Activated T-cell treated with anti-CD3 and anti-CD28 coated beads for 1 hour (primary cell): ENCODE measurements at regions not wholly inside any gene's neighbourhood (a gene's known extent, or its start where the extent isn't known, plus 50 kb on each side); places are given as distances from the start of the nearest gene placed in this dataset.

Source experiments
- DNase-seq: peaks from one replicate; pipeline ENCODE4 v3.0.0-alpha.2; 2020; ENCODE audit warnings: low read depth

- DNase-seq = no peak
Measured at GRCh38 chr5:68431186-68431585, 215.6 kb downstream of the PIK3R1 start.

- no peak for DNase-seq
Measured at GRCh38 chr5:68431601-68432337, 216.2 kb downstream of the PIK3R1 start.

GRCh38 chr5:68432682-68433081 is 217.1 kb downstream of the PIK3R1 start:
- DNase-seq = no peak

- no peak for DNase-seq
Measured at GRCh38 chr5:68433526-68433922, 218.0 kb downstream of the PIK3R1 start.

GRCh38 chr5:68433923-68434879 is 218.6 kb downstream of the PIK3R1 start:
- peak; percentile 74 for DNase-seq

GRCh38 chr5:68435611-68436010 is 220.1 kb downstream of the PIK3R1 start:
- no peak for DNase-seq

GRCh38 chr5:68436686-68437520 is 221.3 kb downstream of the PIK3R1 start:
- no peak for DNase-seq

GRCh38 chr5:68438876-68439275 is 223.3 kb downstream of the PIK3R1 start:
- no peak for DNase-seq

- no peak for DNase-seq
Measured at GRCh38 chr5:68440245-68440644, 224.7 kb downstream of the PIK3R1 start.

- DNase-seq = no peak
Measured at GRCh38 chr5:68440651-68441050, 225.1 kb downstream of the PIK3R1 start.

GRCh38 chr5:68441309-68442073 is 225.9 kb downstream of the PIK3R1 start:
- DNase-seq = no peak

GRCh38 chr5:68443091-68443490 is 227.5 kb downstream of the PIK3R1 start:
- DNase-seq = no peak

GRCh38 chr5:68444048-68444447 is 228.5 kb downstream of the PIK3R1 start:
- no peak for DNase-seq

- no peak for DNase-seq
Measured at GRCh38 chr5:68444833-68445232, 229.3 kb downstream of the PIK3R1 start.

GRCh38 chr5:68445257-68446069 is 229.9 kb downstream of the PIK3R1 start:
- no peak for DNase-seq

GRCh38 chr5:68446070-68446357 is 230.5 kb downstream of the PIK3R1 start:
- no peak for DNase-seq

- DNase-seq = no peak
Measured at GRCh38 chr5:68446487-68446894, 230.9 kb downstream of the PIK3R1 start.

GRCh38 chr5:68447136-68447929 is 231.8 kb downstream of the PIK3R1 start:
- DNase-seq = no peak

GRCh38 chr5:68449380-68449779 is 233.8 kb downstream of the PIK3R1 start:
- no peak for DNase-seq
